Muscle of back (tissue), 3 donors: ENCODE measurements at regions not wholly inside any gene's neighbourhood (a gene's known extent, or its start where the extent isn't known, plus 50 kb on each side); places are given as distances from the start of the nearest gene placed in this dataset.
A peak's percentile ranks its signal among the peaks of the same experiment; 100 is the strongest.

Experiments
- DNase-seq, 3 donors: peaks; one replicate each; pipeline versions ENCODE4 v3.0.0 to v3.0.0-alpha.2; 2013

DNA sequence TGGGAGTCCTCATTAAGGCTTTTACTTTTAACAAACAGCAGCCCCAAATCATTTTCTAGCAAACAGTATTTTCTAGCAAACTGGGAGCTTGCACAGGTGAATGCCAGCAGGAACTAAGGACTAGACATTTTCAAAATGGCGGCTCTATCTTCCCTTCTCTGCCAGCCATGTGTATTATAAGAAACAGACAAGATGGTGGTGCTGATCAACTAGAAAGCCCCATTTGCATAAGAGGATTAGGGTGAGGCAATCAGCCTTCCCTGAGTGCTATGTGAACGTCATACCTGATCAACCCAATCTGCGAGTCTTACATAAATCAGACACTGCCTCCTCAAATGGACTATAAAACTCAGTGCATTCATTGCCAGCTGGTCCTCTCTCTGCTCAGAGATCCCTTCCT lies 479.6 kb downstream of the IPMK start:
- no peak for DNase-seq

DNA sequence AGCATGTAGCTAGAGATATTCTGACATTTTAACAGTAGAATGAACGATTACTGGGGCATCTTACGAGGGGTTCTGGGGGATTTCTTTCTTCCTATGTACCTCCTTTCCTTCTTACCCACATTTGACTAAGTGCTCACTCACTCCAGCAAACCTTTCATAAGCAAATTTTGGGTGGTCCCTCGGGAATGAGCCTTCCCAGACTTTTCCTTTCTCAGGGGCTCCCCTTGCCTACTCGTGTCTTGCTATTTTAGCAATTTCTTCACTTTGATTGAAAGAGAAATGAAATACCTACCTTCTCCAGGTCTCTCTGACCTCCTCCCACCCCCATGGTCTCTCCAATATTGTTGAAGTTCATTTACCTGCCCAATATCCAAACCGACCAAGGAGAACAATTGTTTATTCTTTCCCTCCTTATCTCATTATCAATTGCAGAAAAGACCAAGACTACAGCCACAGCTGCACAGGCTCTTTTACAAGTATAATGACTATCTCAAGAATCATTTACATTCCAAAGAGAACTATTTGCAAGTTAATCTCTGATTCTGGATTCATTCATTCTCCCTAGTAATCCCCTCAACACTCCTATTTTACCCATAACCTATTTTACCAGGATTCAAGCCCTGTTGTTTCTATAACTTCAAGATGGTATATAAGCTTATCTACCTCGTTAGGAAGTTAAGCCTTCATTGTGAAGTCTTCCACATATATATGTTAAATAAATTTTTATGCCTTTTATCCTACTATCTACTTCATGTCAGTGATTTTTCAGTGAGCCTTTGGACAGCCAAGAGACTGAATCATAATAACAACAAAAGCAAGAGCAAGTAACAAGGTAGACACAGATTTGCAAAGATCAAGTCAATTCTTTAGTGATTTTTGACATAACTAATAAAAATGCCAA lies 480.6 kb downstream of the IPMK start:
- DNase-seq, result no peak

DNA sequence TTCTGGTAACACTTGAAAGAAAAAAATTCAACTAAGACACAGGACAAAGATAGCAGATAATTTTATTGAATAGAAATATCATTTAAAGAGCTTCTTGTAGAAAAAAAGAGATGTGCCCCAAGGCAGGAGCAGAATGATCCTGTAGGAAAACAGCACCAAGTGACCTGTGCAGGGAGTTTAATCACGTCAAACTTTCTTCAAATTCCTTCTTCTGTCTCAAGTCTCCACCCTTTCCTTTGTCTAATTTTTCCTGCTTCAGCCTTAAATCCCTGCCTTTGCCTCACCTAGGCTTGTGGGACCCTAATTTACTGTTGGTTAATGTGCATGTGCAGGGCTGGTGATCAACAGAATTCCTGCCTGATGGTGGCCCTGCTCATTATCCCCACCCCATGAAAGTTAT lies 481.4 kb downstream of the IPMK start:
- DNase-seq, result no peak

DNA sequence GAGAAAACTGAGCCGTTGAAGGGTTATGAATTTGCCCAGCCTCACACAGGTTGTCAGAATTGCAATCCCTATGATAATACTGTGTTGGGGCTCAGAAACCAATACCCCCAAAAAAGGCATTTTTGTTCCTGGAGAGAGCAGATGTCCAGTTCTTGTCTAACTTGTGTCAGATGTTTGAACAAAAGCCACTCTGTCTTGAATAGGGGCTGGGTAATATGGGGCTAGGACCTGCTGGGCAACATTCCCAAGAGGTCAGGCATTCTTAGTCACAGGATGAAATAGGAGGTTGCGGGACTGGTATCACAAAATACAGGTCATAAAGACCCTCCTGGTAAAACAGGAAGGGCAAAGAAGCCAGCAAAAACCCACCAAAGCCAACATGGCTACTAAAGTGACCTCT lies 482.1 kb downstream of the IPMK start:
- no peak for DNase-seq

DNA sequence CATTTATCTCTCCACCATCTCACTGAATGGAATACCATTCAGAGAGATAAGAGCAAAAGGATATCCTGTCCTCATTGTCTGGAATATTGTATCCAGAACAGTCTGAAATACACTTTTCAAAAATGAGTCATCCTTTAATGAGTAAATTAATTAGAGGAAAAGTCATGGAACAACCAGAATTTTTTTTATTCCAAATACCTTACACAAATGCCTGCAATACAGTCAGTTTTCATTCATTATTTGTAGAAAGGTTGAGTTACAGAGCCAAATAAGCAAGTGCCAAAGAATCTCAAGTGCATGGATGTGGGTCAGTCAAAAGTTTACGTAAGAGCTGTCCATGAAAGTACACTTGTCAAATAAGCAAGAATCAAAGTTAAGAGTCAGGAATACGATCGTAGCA lies 482.6 kb downstream of the IPMK start:
- DNase-seq, result no peak

DNA sequence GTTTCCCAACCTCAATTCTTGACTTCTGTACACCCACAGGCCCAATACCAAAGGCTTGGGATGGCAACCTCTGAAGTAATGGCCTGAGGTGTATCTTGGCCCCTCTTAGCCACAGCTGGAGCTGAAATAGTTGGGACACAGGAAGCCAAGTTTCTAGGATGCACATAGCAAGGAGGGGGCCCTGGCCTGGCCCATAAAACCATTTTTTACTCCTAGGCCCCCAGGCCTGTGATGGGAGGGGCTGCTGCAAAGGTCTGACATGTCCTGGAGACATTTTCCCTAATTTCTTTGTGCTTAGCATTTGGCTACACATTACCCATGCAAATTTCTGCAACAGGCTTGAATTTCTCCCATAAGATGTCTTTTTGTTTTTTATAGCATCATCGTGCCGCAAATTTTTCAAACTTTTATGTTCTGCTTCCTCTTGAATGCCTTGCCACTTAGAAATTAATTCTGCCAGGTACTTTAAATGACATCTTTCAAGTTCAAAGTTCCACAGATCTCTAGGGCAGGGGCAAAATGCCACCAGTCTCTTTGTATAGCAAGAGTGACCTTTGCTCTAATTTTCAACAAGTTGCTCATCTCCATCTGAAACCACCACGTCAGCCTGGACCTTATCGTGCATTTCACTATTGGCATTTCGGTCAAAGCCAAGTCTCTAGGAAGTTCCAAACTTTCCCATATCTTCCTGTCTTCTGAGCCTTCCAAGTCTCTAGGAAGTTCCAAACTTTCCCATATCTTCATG lies 490.8 kb downstream of the IPMK start:
- DNase-seq, result no peak

DNA sequence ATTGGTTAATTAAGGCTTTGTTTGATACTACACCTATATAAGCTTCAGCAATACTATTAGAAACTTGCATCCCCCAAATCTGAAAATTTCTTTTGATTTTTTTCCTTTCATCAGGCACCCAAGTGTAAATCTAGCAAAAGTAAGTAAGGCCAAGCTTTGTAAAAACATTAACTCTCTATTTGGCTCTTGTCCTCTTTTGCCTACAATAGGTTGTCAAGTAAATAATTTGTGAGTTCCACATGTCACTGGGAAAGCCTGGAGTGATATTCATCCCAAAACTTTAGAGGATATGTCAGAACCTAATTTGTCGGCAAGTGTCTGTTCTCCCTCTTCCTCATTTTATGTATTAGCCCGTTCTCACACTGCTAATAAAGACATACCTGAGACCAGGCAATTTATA lies 492.4 kb downstream of the IPMK start:
- no peak for DNase-seq

DNA sequence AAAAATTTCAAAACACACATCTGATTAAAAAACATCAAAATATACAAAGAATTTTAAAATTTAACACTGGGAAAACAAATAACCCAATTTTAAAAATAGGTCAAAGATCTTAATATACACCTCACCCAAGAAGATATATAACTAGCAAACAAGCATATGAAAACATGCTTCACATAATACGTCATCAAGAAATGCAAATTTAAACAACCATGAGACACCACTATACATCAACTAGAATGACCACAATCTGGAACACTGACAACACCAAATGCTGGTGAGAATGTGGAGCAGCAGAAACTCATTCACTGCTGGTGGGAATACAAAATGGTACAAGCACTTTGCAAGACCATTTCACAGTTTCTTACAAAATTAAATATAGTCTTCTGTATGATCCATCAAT lies 498.4 kb downstream of the IPMK start:
- no peak for DNase-seq

DNA sequence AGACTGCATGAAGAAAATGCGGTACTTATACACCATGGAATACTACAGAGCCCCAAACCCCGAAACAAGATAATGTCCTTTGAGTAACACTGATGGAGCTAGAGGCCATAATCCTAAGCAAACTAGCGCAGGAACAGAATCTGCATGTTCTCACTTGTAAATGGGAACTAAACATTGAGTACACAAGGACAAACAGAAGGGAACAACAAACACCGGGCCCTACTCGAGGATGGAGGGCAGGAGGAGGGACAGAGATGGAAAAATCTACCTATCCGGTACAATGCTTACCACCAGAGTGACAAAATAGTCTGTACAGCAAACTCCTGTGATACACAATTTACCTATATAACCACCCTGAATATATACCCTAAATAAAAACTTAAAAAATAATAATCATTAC lies 507.9 kb downstream of the IPMK start:
- DNase-seq, result no peak

DNA sequence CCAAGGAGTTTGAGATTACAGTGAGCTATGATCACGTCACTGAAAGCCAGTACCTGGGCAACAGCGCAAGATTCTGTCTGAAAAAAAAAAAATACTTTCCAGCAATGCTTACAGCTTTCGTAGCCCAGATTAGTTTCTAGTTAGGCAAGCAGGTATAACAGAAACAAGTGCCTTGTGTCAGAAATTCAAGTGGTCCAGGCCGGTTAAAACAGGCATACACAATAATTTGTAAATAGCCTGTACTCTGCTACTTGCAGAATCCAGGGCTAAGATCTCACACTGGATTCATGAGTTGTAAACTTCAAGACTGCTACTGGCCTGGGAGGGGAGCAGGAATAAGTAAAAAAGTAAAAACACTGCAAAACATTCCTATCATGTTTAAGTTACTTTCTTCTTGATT lies 512.9 kb downstream of the IPMK start:
- DNase-seq, result no peak

DNA sequence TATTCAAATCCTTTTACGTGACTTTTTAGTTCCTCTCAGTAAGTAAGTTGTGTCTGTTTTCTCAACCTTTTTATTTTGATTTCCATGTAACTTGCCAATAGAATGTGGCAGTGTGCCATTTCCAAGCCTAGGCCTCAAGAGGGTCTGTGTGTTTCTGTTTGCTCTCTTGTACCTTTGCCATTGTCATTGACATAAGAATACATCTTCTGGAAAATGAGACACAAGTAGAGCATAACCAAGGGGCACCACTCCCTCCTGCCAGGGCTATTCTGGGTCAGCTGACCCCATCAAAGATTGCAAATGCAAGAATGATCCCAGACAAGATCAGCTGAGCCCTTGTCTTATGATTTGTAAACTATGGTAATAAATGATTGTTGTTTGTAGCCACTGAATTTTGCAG lies 524.0 kb downstream of the IPMK start:
- DNase-seq, result no peak

DNA sequence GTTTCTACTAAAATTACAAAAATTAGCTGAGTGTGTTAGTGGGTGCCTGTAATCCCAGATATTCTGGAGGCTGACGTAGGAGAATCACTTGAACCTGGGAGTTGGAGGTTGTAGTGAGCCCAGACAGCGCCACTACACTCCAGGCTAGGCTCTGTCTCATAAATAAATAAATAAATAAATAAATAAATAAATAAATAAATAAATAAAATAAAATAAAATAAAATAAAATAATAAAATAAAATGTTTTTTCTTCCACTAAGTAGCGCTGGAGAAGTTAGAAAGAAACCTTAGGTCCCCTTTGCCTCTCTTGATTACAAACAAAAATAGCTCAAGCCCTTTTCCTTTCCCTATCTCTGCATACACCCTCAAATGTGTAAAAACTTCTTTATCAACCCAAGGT lies 525.9 kb downstream of the IPMK start:
- no peak for DNase-seq

DNA sequence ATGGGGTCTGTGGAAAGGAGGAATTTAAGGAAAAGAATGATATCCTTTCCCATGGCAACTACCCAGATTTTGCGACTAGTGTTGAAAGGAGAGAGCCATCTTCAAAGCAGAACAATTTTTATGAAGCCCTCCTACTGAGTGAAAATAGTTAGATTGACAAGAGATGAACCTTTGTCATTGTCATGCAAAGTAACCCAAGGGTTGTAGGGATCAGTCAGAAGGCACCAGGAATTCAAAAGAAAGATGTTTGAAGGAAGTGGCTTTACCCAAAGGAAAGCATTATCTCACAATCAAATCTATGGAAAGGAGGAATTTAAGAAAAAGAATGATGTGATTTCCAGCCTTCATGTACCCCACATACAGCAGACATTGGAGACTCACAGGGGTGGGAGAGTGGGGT lies 544.4 kb downstream of the IPMK start:
- no peak for DNase-seq

DNA sequence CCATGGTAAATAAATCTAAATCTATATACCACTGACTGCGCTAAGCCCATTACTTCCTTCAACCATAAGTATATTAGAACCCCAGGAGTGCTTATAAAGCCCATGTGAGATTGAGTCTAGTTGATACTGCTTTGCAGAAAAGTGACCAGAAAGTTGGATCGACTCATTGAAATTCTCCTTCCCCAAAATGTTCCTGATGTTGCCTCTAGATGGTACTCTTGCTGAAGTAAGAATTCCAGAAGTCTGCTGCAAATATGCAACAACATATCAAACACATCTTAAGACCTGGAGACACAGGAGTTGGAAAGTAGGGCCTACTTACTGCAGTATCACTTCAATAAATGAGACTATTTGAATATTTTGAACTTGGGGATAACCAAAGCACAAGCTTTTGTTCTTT lies 550.8 kb downstream of the IPMK start:
- DNase-seq, result peak in 1 of 3 donors; percentile 24

DNA sequence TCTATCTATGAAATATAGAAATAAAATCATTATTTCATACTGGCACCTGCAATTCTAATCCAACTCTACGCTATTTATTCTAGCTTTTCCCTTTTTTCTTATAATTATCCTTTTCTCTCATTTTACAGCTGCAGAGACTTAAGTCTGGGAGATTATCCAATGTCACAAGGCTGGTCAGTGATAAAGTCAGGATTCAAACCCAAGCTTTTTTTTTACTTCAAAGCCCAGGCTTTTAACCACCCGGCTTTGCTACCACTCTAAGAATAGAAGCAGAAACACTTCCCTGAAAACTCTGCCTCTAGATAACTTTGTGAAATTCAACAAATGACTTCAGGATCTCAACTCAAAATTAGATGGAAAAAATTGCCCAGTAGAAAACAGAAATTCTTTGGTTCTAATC lies 552.5 kb downstream of the IPMK start:
- no peak for DNase-seq

DNA sequence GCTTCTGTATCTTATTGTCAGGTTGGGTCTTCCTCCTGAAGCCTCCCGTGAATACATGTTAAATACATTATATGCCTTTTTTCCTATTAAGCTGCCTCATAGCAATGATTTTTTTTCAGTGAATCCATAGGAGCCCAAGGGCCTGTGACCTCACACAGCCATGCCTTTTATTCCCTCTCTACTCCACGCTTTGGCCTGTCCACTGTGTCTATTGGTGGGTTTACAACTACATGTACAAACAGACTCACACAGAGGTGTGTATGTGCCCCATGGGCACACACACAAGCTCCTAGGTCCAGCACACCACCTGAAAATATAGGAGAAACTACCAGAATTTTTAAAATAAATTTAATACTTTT lies 560.4 kb downstream of the IPMK start:
- no peak for DNase-seq

DNA sequence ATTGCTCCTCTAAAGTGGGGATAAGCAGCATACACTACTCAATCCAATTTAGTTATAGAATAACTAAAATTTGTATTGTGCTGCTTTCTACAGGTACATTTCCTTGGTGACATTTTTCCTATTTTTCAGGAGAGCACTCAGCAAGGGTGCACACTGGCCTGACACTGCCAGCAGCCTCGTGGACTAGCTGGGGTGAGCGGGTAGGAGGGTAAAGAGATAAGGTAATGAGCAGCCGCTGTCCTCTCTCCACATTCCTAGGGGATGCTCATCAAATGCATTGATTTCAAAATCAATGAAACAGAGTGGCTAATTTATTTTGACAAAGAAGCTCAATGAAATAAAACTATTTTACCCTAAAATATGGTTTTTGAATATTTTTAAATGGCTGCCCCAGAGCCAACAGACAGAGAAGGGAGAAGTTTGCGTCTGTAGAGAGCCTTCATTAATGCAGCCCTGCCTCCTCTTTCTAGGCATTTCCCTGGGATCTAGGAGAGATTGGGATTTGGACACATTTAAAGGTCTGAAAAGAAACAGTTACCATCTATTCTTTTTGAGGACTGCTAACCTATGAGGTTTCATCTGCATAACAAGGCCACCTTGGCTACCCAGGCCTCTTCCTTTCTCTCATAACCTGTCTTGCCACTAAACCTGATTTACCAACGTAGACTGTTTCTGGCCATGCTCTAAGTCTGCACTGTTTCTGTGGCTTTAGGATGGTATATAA lies 561.0 kb downstream of the IPMK start:
- DNase-seq, result no peak

DNA sequence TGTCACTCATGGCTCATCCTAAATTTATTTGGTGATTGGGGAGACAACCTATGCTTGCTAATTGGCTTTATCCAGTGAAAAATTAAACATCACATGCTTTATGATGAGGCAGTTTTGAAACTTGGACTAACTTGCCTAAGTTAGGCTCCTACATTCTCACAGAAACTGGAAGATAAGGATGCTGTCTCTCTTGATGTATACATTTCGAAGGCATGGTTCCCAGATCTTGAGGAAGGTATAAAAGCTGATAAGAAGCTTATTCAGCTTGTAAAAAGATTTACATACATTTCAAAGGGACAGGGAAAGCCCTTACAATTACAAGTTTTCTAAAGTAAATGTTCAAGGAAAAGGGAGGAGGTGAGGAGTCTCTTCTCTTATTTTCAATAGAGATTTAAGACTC lies 561.7 kb downstream of the IPMK start:
- no peak for DNase-seq

DNA sequence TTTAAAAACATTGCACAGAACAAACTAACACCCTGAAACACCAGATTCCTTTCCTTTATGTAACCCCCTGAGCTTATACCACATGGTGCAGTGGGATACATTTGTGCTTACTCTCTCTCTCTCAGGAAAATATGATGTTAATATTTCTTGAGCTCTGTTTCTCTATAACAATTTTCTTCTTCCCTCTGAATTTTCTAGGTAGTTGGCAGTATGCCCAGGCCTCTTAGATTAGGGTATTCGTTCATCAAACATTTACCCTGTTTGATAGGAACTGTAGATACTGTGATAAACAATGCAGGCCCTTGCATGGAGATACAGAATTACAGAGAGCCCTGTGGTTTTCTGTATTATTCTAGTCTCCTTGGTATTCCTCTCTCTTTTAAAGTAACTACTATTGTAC lies 567.8 kb downstream of the IPMK start:
- no peak for DNase-seq

DNA sequence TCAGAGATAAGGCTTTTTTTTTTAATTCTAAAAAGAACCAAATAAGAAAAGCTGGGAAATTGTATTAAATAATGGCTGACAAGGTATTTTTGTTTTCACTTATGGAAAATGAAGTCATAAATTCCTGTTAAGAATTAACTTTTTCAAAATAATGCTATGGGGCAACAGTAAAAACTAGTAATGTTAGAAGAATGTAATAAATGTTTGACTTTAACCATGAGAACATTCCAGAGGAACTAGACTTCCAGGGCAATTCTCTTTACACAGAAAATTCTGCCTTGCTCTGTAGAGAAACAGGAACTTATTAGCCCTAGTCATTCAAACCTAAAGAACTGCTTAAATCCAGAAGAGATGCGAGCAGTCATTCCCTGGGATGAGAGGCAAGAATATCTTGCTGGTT lies 571.1 kb downstream of the IPMK start:
- peak in 1 of 3 donors; percentile 74 for DNase-seq

DNA sequence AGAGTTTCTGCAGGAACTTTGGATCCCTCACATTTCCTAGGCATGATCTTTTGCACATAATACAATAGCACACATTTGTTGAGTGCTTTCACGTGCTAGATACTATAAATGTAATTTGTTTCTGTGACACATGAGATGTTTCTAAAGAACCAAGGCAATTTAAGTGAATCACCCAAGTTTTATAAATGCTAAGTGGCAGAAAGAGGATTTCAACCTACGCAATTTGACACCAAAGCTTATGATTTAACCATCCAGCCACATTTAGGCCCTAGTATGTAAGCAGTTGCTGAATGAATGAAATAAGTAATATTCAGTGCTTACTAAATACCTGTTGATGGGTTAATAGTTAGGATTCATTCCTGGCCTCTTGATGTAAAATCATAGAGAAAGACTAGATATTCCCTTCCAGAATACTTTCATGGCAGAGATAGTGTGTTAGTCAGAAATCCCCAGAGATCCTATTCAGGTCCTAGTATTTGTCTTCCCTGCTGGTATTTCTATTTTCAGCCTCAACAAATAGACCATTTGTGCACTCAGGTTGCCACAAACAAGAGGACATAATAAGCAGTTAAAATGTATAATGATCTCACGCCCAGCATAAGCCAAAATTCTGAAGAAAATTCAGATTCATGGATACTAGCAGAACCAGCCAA lies 572.6 kb downstream of the IPMK start:
- DNase-seq, result no peak

DNA sequence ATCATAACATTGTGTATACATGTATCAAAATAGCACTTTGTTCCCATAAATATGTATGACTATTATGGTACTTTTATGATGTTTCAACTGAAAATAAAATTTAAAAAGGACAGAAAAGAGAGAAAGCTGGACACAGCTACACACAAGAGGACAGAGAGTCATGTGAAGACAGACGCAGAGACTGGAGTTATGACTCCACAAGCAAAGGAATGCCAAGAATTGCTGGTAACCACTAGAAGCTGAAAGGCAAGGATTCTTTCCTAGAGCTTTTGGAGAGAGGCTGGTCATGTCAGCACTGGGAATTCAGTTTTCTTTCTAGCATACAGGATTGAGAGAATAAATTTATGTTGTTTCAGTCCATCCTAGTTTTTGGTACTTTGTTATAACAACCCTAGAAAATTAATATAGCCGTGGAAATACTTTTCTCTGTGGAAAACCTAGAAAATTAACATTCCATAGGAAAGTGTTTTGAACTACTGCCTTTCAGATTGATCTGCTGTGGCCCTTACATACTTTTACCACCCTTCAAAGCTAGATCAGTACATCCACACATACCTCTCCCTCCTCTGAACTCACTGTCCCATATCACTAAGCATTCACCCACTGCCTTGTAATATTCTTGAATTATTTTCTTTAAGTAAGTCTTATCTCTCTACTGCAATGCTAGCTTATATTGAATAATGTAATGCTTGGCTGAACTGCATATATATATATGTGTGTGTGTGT lies 575.3 kb downstream of the IPMK start:
- DNase-seq, result peak; percentile 4 to 67 (median 18)
